Duodenal mucosa (tissue), 2 donors: ENCODE measurements at regions not wholly inside any gene's neighbourhood (a gene's known extent, or its start where the extent isn't known, plus 50 kb on each side); places are given as distances from the start of the nearest gene placed in this dataset.

Experiments
- H3K27ac ChIP-seq: one replicate; pipeline ENCODE4 v1.7.0; 2013; ENCODE audit warnings: low read depth, low read length
- H3K27me3 ChIP-seq, 2 donors: one replicate each; pipeline ENCODE4 v1.7.0; 2013; ENCODE audit warnings: low read length in 2 of 2, control low read depth in 1 of 2; ENCODE audit not compliant: insufficient read depth in 2 of 2, control insufficient read depth in 1 of 2
- H3K36me3 ChIP-seq, 2 donors: one replicate each; pipeline ENCODE4 v1.7.0; 2013; ENCODE audit warnings: low read length in 2 of 2, control low read depth in 1 of 2; ENCODE audit not compliant: insufficient read depth in 2 of 2, control insufficient read depth in 1 of 2
- H3K4me1 ChIP-seq, 2 donors: one replicate each; pipeline ENCODE4 v1.7.0; 2013; ENCODE audit warnings: low read length in 2 of 2, control low read depth in 1 of 2; ENCODE audit not compliant: insufficient read depth in 2 of 2, control insufficient read depth in 1 of 2
- H3K4me3 ChIP-seq, 2 donors: one replicate each; pipeline ENCODE4 v1.7.0; 2013; ENCODE audit warnings: low read length in 2 of 2, low read depth in 1 of 2
- H3K9ac ChIP-seq, 2 donors: one replicate each; pipeline ENCODE4 v1.7.0; 2013; ENCODE audit warnings: low read length in 2 of 2, low read depth in 1 of 2
- H3K9me3 ChIP-seq, 2 donors: one replicate each; pipeline ENCODE4 v1.7.0; 2013; ENCODE audit warnings: low read length in 2 of 2, control low read depth in 1 of 2; ENCODE audit not compliant: control insufficient read depth in 1 of 2

- Histone ChIP-seq H3K9me3 (no peaks in the 10 kb centered on the region), H3K27me3 (peaks cover 0 to 3% of the 10 kb centered on the region in 2 donors), H3K4me1 (no peaks in the 10 kb centered on the region), H3K4me3 (no peak overlapping the region), H3K9ac (no peak overlapping the region), H3K27ac (no peak overlapping the region), H3K36me3 (no peaks in the 10 kb centered on the region)
Measured at GRCh38 chr3:127095774-127096173, 97.2 kb upstream of the PRR23E start.

GRCh38 chr3:127096256-127097071 is 96.5 kb upstream of the PRR23E start:
- Histone ChIP-seq H3K4me1 (no peaks in the 10 kb centered on the region), H3K27me3 (peaks cover 0 to 3% of the 10 kb centered on the region in 2 donors), H3K9me3 (no peaks in the 10 kb centered on the region), H3K4me3 (no peak overlapping the region), H3K27ac (no peak overlapping the region), H3K36me3 (no peaks in the 10 kb centered on the region), H3K9ac (no peak overlapping the region)

GRCh38 chr3:127097072-127097405 is 95.9 kb upstream of the PRR23E start:
- Histone ChIP-seq H3K9ac (no peak overlapping the region), H3K4me3 (no peak overlapping the region), H3K27me3 (peaks cover 0 to 3% of the 10 kb centered on the region in 2 donors), H3K27ac (no peak overlapping the region), H3K36me3 (no peaks in the 10 kb centered on the region), H3K4me1 (no peaks in the 10 kb centered on the region), H3K9me3 (no peaks in the 10 kb centered on the region)

- H3K9ac ChIP-seq: no peak overlapping the region
- no peak overlapping the region for H3K4me3 ChIP-seq
- H3K27ac ChIP-seq: no peak overlapping the region
- H3K9me3 ChIP-seq: no peaks in the 10 kb centered on the region
- H3K27me3 ChIP-seq: peaks cover 0 to 3% of the 10 kb centered on the region in 2 donors
- no peaks in the 10 kb centered on the region for H3K36me3 ChIP-seq
- no peaks in the 10 kb centered on the region for H3K4me1 ChIP-seq
Measured at GRCh38 chr3:127097481-127097880, 95.5 kb upstream of the PRR23E start.

GRCh38 chr3:127099982-127100381 is 92.9 kb upstream of the PRR23E start:
- no peak overlapping the region for H3K27ac ChIP-seq
- H3K9ac ChIP-seq: no peak overlapping the region
- no peaks in the 10 kb centered on the region for H3K4me1 ChIP-seq
- no peaks in the 10 kb centered on the region for H3K9me3 ChIP-seq
- no peaks in the 10 kb centered on the region for H3K36me3 ChIP-seq
- H3K27me3 ChIP-seq: peaks cover 0 to 3% of the 10 kb centered on the region in 2 donors
- H3K4me3 ChIP-seq: no peak overlapping the region

GRCh38 chr3:127100459-127101410 is 92.2 kb upstream of the PRR23E start:
- H3K36me3 ChIP-seq: no peaks in the 10 kb centered on the region
- no peaks in the 10 kb centered on the region for H3K9me3 ChIP-seq
- no peaks in the 10 kb centered on the region for H3K4me1 ChIP-seq
- no peak overlapping the region for H3K27ac ChIP-seq
- H3K27me3 ChIP-seq: peaks cover 0 to 3% of the 10 kb centered on the region in 2 donors
- H3K4me3 ChIP-seq: no peak overlapping the region
- no peak overlapping the region for H3K9ac ChIP-seq

GRCh38 chr3:127101411-127102187 is 91.3 kb upstream of the PRR23E start:
- no peak overlapping the region for H3K27ac ChIP-seq
- H3K4me1 ChIP-seq: no peaks in the 10 kb centered on the region
- peaks cover 0 to 3% of the 10 kb centered on the region in 2 donors for H3K27me3 ChIP-seq
- H3K9me3 ChIP-seq: no peaks in the 10 kb centered on the region
- no peak overlapping the region for H3K4me3 ChIP-seq
- H3K36me3 ChIP-seq: no peaks in the 10 kb centered on the region
- no peak overlapping the region for H3K9ac ChIP-seq

GRCh38 chr3:127102188-127102520 is 90.8 kb upstream of the PRR23E start:
- H3K27me3 ChIP-seq: peaks cover 0 to 3% of the 10 kb centered on the region in 2 donors
- H3K36me3 ChIP-seq: no peaks in the 10 kb centered on the region
- no peak overlapping the region for H3K4me3 ChIP-seq
- no peak overlapping the region for H3K9ac ChIP-seq
- H3K9me3 ChIP-seq: no peaks in the 10 kb centered on the region
- H3K4me1 ChIP-seq: no peaks in the 10 kb centered on the region
- H3K27ac ChIP-seq: no peak overlapping the region

GRCh38 chr3:127102587-127102986 is 90.3 kb upstream of the PRR23E start:
- no peak overlapping the region for H3K4me3 ChIP-seq
- peaks cover 0 to 3% of the 10 kb centered on the region in 2 donors for H3K27me3 ChIP-seq
- H3K36me3 ChIP-seq: no peaks in the 10 kb centered on the region
- no peaks in the 10 kb centered on the region for H3K4me1 ChIP-seq
- no peak overlapping the region for H3K9ac ChIP-seq
- H3K27ac ChIP-seq: no peak overlapping the region
- H3K9me3 ChIP-seq: no peaks in the 10 kb centered on the region

- H3K9ac ChIP-seq: no peak overlapping the region
- H3K9me3 ChIP-seq: no peaks in the 10 kb centered on the region
- no peaks in the 10 kb centered on the region for H3K36me3 ChIP-seq
- H3K27me3 ChIP-seq: peaks cover 0 to 3% of the 10 kb centered on the region in 2 donors
- no peak overlapping the region for H3K27ac ChIP-seq
- no peaks in the 10 kb centered on the region for H3K4me1 ChIP-seq
- no peak overlapping the region for H3K4me3 ChIP-seq
Measured at GRCh38 chr3:127103080-127103479, 89.9 kb upstream of the PRR23E start.
